DND-41 (cell line): ENCODE measurements at regions not wholly inside any gene's neighbourhood (a gene's known extent, or its start where the extent isn't known, plus 50 kb on each side); places are given as distances from the start of the nearest gene placed in this dataset.

ENCODE experiments used
- CTCF ChIP-seq: IDR thresholded peaks from 2 replicates; pipeline ENCODE4 v1.5.1; 2012; ENCODE audit warnings: borderline replicate concordance, low read length, moderate library complexity, mild to moderate bottlenecking; ENCODE audit not compliant: poor library complexity, severe bottlenecking; ENCODE audit errors: extremely low read depth
- EZH2 ChIP-seq: IDR thresholded peaks from 3 replicates; pipeline ENCODE4 v1.6.1; 2012; ENCODE audit warnings: borderline replicate concordance, low read depth, mild to moderate bottlenecking, moderate library complexity, low read length, inconsistent platforms; ENCODE audit not compliant: severe bottlenecking

- TF ChIP-seq CTCF (no peak), EZH2 (no peak)
These were observed 85.5 kb upstream of the FZD10 start for GRCh38 chr12:130076752-130077151.
